GM13977 (cell line): ENCODE measurements at regions not wholly inside any gene's neighbourhood (a gene's known extent, or its start where the extent isn't known, plus 50 kb on each side); places are given as distances from the start of the nearest gene placed in this dataset.

Experiments used
- DNase-seq: peaks from one replicate; pipeline ENCODE4 v3.0.0; 2012; ENCODE audit warnings: low spot score
- in situ Hi-C: fragments of 300-500 bp; cut with MboI; formaldehyde crosslinking; loops from one replicate; pipeline ENCODE4 v1.12.0; 2022; ENCODE audit warnings: low sequenced_read_pairs, low pct_unique_long_range_greater_than_20kb, mixed read lengths, inconsistent platforms; ENCODE audit not compliant: unreplicated experiment
- TF ChIP-seq, protein P1 (sequence below): IDR thresholded peaks from 2 replicates; pipeline ENCODE4 v1.5.1; 2012; ENCODE audit warnings: mild to moderate bottlenecking, control low read depth; ENCODE audit not compliant: insufficient read depth; ENCODE audit errors: extremely low read depth, missing control alignments

GRCh38 chr15:46280762-46281542, 646.1 kb downstream of the SQOR start:
- no peak for DNase-seq
- TF ChIP-seq, protein P1, sequence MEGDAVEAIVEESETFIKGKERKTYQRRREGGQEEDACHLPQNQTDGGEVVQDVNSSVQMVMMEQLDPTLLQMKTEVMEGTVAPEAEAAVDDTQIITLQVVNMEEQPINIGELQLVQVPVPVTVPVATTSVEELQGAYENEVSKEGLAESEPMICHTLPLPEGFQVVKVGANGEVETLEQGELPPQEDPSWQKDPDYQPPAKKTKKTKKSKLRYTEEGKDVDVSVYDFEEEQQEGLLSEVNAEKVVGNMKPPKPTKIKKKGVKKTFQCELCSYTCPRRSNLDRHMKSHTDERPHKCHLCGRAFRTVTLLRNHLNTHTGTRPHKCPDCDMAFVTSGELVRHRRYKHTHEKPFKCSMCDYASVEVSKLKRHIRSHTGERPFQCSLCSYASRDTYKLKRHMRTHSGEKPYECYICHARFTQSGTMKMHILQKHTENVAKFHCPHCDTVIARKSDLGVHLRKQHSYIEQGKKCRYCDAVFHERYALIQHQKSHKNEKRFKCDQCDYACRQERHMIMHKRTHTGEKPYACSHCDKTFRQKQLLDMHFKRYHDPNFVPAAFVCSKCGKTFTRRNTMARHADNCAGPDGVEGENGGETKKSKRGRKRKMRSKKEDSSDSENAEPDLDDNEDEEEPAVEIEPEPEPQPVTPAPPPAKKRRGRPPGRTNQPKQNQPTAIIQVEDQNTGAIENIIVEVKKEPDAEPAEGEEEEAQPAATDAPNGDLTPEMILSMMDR: no peak
- in situ Hi-C loops: no loop called here

DNA sequence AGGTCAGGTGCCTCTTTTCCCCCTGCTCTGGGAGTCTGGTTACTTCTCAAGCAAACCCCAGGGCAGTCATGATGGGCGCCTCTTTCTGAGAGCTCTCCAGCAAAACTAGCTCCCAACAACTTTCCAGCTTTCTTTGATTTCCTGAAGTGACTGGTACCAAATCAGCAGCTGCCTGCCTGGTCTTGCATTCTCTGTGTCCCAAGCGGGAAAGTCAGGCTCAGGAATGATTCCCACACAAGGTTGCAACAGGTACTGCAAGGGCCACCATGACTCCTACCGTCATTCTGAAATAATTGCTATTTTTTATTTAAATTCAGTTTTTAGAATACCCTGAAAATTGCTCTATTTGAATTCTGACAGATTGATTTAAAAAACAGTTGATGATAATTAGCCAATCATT, 658.7 kb downstream of the SQOR start:
- TF ChIP-seq, protein P1: no peak
- no peak for DNase-seq
- in situ Hi-C loops: no loop called here

DNA sequence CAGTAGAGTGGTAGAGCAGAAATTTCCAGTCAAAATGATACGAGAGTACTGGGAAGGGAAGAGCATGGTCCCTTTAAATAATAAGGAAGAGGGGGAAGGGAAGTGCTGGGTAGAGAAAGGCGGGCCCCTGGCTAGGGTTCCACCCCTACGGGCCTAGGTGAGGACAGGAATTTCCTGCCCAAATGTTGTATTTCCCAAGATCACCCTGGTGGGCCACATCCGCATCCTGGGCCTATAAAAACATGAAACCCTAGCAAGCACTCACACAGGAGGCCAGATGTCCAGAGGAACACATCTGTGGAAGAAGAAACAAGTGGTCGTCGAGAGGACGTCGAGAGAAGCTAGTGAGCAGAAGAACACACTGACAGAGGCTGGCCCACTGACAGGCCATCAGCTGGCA, 661.2 kb downstream of the SQOR start:
- DNase-seq: no peak
- in situ Hi-C loops: no loop called here
- TF ChIP-seq, protein P1: no peak

GRCh38 chr15:46296797-46297196, 662.0 kb downstream of the SQOR start:
- in situ Hi-C loops: no loop called here
- DNase-seq: no peak
- TF ChIP-seq, protein P1: no peak

DNA sequence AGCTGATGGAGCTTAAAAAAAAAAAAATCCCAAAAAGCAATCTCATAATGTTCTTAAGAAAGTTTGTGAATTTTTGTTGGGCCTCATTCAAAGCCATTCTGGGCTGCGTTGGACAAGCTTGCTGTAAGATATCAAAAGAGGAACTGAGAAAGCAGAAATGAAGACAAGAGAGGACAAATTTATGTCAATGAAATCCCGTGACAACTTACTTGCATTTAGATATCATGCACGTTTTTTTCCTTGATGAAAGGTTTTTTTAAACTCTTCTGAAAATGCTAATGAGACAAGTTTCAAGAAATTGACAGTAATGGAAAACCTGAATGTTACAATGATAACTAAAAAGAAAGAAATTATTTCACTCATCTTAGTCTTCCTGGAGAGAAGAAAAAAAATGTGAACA, 662.9 kb downstream of the SQOR start:
- TF ChIP-seq, protein P1: no peak
- DNase-seq: no peak
- in situ Hi-C loops: no loop called here

GRCh38 chr15:46300716-46301115, 665.9 kb downstream of the SQOR start:
- in situ Hi-C loops: no loop called here
- TF ChIP-seq, protein P1: no peak
- no peak for DNase-seq
